ENCODE measurements at regions not wholly inside any gene's neighbourhood (a gene's known extent, or its start where the extent isn't known, plus 50 kb on each side); places are given as distances from the start of the nearest gene placed in this dataset.

GRCh38 chr20:50335866-50336265 is 145.2 kb downstream of the CEBPB start:
- ChIA-PET CTCF (no interaction called here), POLR2A (no interaction called here)
- H3K27me3 Mint-ChIP-seq, result peaks cover 2 to 11% (median 6%) of the 10 kb centered on the region in 5 donors
- DNase-seq (no peak), ATAC-seq (no peak)
- H3K27ac Mint-ChIP-seq, result no peak overlapping the region
- intact Hi-C loops (cut with micrococcal nuclease), result loop anchor here in 1 of 2 donors (5.0 kb wide), 1 partner anchor 51 kb away; no protein-coding TSS in a partner anchor
- no peaks in the 10 kb centered on the region for H3K9me3 ChIP-seq (ENCODE audit: control insufficient read depth in 2 of 3, low read length in 3 of 3)
- no peaks in the 10 kb centered on the region for H3K27me3 ChIP-seq (ENCODE audit: control insufficient read depth in 2 of 2, insufficient read depth in 2 of 2, low read length in 2 of 2)
- H3K4me3 ChIP-seq (ENCODE audit: low read length), result no peak overlapping the region
- peaks cover 0 to 2% (median 0%) of the 10 kb centered on the region in 11 donors for H3K9me3 Mint-ChIP-seq
- H3K4me3 Mint-ChIP-seq, result no peak overlapping the region
- H3K36me3 Mint-ChIP-seq, result no peaks in the 10 kb centered on the region
- no peaks in the 10 kb centered on the region for H3K36me3 ChIP-seq (ENCODE audit: control insufficient read depth in 2 of 3, insufficient read depth in 3 of 3, low read length in 3 of 3)
- peaks cover 22 to 50% (median 25%) of the 10 kb centered on the region in 7 donors for H3K4me1 Mint-ChIP-seq
- H3K4me1 ChIP-seq (ENCODE audit: control insufficient read depth in 2 of 2, insufficient read depth in 2 of 2, low read length in 2 of 2), result peaks cover 13 to 20% of the 10 kb centered on the region in 2 donors
- H3K27ac ChIP-seq (ENCODE audit: low read depth, low read length), result no peak overlapping the region

GRCh38 chr20:50336661-50337060 is 146.0 kb downstream of the CEBPB start:
- Histone ChIP-seq H3K9me3 (ENCODE audit: control insufficient read depth in 2 of 3, low read length in 3 of 3) (no peaks in the 10 kb centered on the region), H3K27ac (ENCODE audit: low read depth, low read length) (no peak overlapping the region), H3K4me3 (ENCODE audit: low read length) (no peak overlapping the region), H3K4me1 (ENCODE audit: control insufficient read depth in 2 of 2, insufficient read depth in 2 of 2, low read length in 2 of 2) (peaks cover 13 to 20% of the 10 kb centered on the region in 2 donors), H3K27me3 (ENCODE audit: control insufficient read depth in 2 of 2, insufficient read depth in 2 of 2, low read length in 2 of 2) (no peaks in the 10 kb centered on the region), H3K36me3 (ENCODE audit: control insufficient read depth in 2 of 3, insufficient read depth in 3 of 3, low read length in 3 of 3) (no peaks in the 10 kb centered on the region)
- ATAC-seq (no peak), DNase-seq (no peak)
- Mint-ChIP-seq H3K9me3 (peaks cover 0 to 2% (median 0%) of the 10 kb centered on the region in 11 donors), H3K27ac (no peak overlapping the region), H3K36me3 (no peaks in the 10 kb centered on the region), H3K4me3 (no peak overlapping the region), H3K4me1 (peaks cover 21 to 53% (median 25%) of the 10 kb centered on the region in 7 donors), H3K27me3 (peaks cover 0 to 8% (median 4%) of the 10 kb centered on the region in 5 donors)
- ChIA-PET CTCF (no interaction called here), POLR2A (no interaction called here)
- intact Hi-C loops (cut with micrococcal nuclease), result loop anchor here in 1 of 2 donors (5.0 kb wide), 1 partner anchor 51 kb away; no protein-coding TSS in a partner anchor

GRCh38 chr20:50337521-50338466 is 147.2 kb downstream of the CEBPB start:
- Histone ChIP-seq H3K4me3 (ENCODE audit: low read length) (no peak overlapping the region), H3K36me3 (ENCODE audit: control insufficient read depth in 2 of 3, insufficient read depth in 3 of 3, low read length in 3 of 3) (no peaks in the 10 kb centered on the region)

GRCh38 chr20:50338479-50339391 is 148.1 kb downstream of the CEBPB start:
- peak in 5 of 9 donors; percentile 5 to 74 (median 21) for DNase-seq
- peaks cover 0 to 3% (median 0%) of the 10 kb centered on the region in 5 donors for H3K27me3 Mint-ChIP-seq
- H3K27me3 ChIP-seq (ENCODE audit: control insufficient read depth in 2 of 2, insufficient read depth in 2 of 2, low read length in 2 of 2), result no peaks in the 10 kb centered on the region
- peak overlapping the region; percentile 34 to 79 (median 62) for H3K4me3 Mint-ChIP-seq
- peak overlapping the region; percentile 18 for H3K27ac ChIP-seq (ENCODE audit: low read depth, low read length)
- H3K9me3 ChIP-seq (ENCODE audit: control insufficient read depth in 2 of 3, low read length in 3 of 3), result no peaks in the 10 kb centered on the region
- POLR2A ChIA-PET, result no interaction called here
- H3K36me3 ChIP-seq (ENCODE audit: control insufficient read depth in 2 of 3, insufficient read depth in 3 of 3, low read length in 3 of 3), result no peaks in the 10 kb centered on the region
- peaks cover 13 to 20% of the 10 kb centered on the region in 2 donors for H3K4me1 ChIP-seq (ENCODE audit: control insufficient read depth in 2 of 2, insufficient read depth in 2 of 2, low read length in 2 of 2)
- H3K27ac Mint-ChIP-seq, result peak overlapping the region; percentile 51 to 94 (median 81)
- peak; percentile 73 for ATAC-seq
- H3K36me3 Mint-ChIP-seq, result no peaks in the 10 kb centered on the region
- peak overlapping the region; percentile 27 for H3K4me3 ChIP-seq (ENCODE audit: low read length)
- peaks cover 0 to 2% (median 0%) of the 10 kb centered on the region in 11 donors for H3K9me3 Mint-ChIP-seq
- CTCF ChIA-PET, result no interaction called here
- intact Hi-C loops (cut with micrococcal nuclease), result loop anchor here (1.0 to 5.0 kb wide), 5 partner anchors 11 to 147 kb away; no protein-coding TSS in a partner anchor
- H3K4me1 Mint-ChIP-seq, result peaks cover 20 to 72% (median 25%) of the 10 kb centered on the region in 7 donors

More at GRCh38 chr20:50337521-50338466, 147.2 kb downstream of the CEBPB start:
- ChIA-PET CTCF (interaction anchor here (0.6 kb wide), 1 partner anchor 1899 kb away, joined by 3 read pairs; no protein-coding TSS in a partner anchor), POLR2A (no interaction called here)
- H3K4me1 Mint-ChIP-seq, result peaks cover 21 to 64% (median 25%) of the 10 kb centered on the region in 7 donors
- peak overlapping the region in 8 of 9 donors; percentile 28 to 94 (median 80) for H3K27ac Mint-ChIP-seq
- peaks cover 0 to 2% (median 0%) of the 10 kb centered on the region in 11 donors for H3K9me3 Mint-ChIP-seq
- H3K27ac ChIP-seq (ENCODE audit: low read depth, low read length), result no peak overlapping the region
- peak overlapping the region in 5 of 10 donors; percentile 60 to 78 (median 68) for H3K4me3 Mint-ChIP-seq
- DNase-seq, result no peak
- H3K27me3 Mint-ChIP-seq, result peaks cover 0 to 8% (median 4%) of the 10 kb centered on the region in 5 donors
- no peaks in the 10 kb centered on the region for H3K27me3 ChIP-seq (ENCODE audit: control insufficient read depth in 2 of 2, insufficient read depth in 2 of 2, low read length in 2 of 2)
- intact Hi-C loops (cut with micrococcal nuclease), result loop anchor here (2.0 to 5.0 kb wide), 2 partner anchors 41 to 50 kb away; no protein-coding TSS in a partner anchor
- no peaks in the 10 kb centered on the region for H3K9me3 ChIP-seq (ENCODE audit: control insufficient read depth in 2 of 3, low read length in 3 of 3)
- H3K4me1 ChIP-seq (ENCODE audit: control insufficient read depth in 2 of 2, insufficient read depth in 2 of 2, low read length in 2 of 2), result peaks cover 13 to 20% of the 10 kb centered on the region in 2 donors
- H3K36me3 Mint-ChIP-seq, result no peaks in the 10 kb centered on the region
- no peak for ATAC-seq

GRCh38 chr20:50339466-50339901 is 148.9 kb downstream of the CEBPB start:
- DNase-seq (no peak), ATAC-seq (no peak)
- Histone ChIP-seq H3K9me3 (ENCODE audit: control insufficient read depth in 2 of 3, low read length in 3 of 3) (no peaks in the 10 kb centered on the region), H3K27ac (ENCODE audit: low read depth, low read length) (peak overlapping the region; percentile 18), H3K36me3 (ENCODE audit: control insufficient read depth in 2 of 3, insufficient read depth in 3 of 3, low read length in 3 of 3) (no peaks in the 10 kb centered on the region), H3K4me1 (ENCODE audit: control insufficient read depth in 2 of 2, insufficient read depth in 2 of 2, low read length in 2 of 2) (peaks cover 13 to 20% of the 10 kb centered on the region in 2 donors), H3K27me3 (ENCODE audit: control insufficient read depth in 2 of 2, insufficient read depth in 2 of 2, low read length in 2 of 2) (no peaks in the 10 kb centered on the region), H3K4me3 (ENCODE audit: low read length) (peak overlapping the region; percentile 27)
- Mint-ChIP-seq H3K27ac (peak overlapping the region; percentile 33 to 94 (median 78)), H3K4me3 (peak overlapping the region in 9 of 10 donors; percentile 5 to 79 (median 61)), H3K4me1 (peaks cover 20 to 77% (median 25%) of the 10 kb centered on the region in 7 donors), H3K36me3 (no peaks in the 10 kb centered on the region), H3K27me3 (peaks cover 0 to 3% (median 0%) of the 10 kb centered on the region in 5 donors), H3K9me3 (peaks cover 0 to 2% (median 0%) of the 10 kb centered on the region in 11 donors)
- ChIA-PET POLR2A (no interaction called here), CTCF (no interaction called here)
- intact Hi-C loops (cut with micrococcal nuclease), result loop anchor here (1.0 to 5.0 kb wide), 5 partner anchors 10 to 148 kb away; no protein-coding TSS in a partner anchor

GRCh38 chr20:50340541-50340940 is 149.9 kb downstream of the CEBPB start:
- Mint-ChIP-seq H3K27me3 (peaks cover 0 to 4% (median 0%) of the 10 kb centered on the region in 5 donors), H3K9me3 (peaks cover 0 to 2% (median 0%) of the 10 kb centered on the region in 11 donors)
- intact Hi-C loops (cut with micrococcal nuclease), result no loop called here

More at GRCh38 chr20:50340541-50340940, 149.9 kb downstream of the CEBPB start:
- no peak for DNase-seq
- Mint-ChIP-seq H3K27ac (peak overlapping the region in 2 of 9 donors; percentile 81 to 94), H3K36me3 (no peaks in the 10 kb centered on the region), H3K4me3 (peak overlapping the region in 3 of 10 donors; percentile 31 to 72 (median 58)), H3K4me1 (peaks cover 20 to 83% (median 25%) of the 10 kb centered on the region in 7 donors)
- no peaks in the 10 kb centered on the region for H3K27me3 ChIP-seq (ENCODE audit: control insufficient read depth in 2 of 2, insufficient read depth in 2 of 2, low read length in 2 of 2)
- CTCF ChIA-PET, result no interaction called here
- H3K4me3 ChIP-seq (ENCODE audit: low read length), result no peak overlapping the region
- H3K36me3 ChIP-seq (ENCODE audit: control insufficient read depth in 2 of 3, insufficient read depth in 3 of 3, low read length in 3 of 3), result no peaks in the 10 kb centered on the region
- no peak for ATAC-seq
- H3K27ac ChIP-seq (ENCODE audit: low read depth, low read length), result no peak overlapping the region
- POLR2A ChIA-PET, result no interaction called here
- no peaks in the 10 kb centered on the region for H3K9me3 ChIP-seq (ENCODE audit: control insufficient read depth in 2 of 3, low read length in 3 of 3)
- peaks cover 13 to 20% of the 10 kb centered on the region in 2 donors for H3K4me1 ChIP-seq (ENCODE audit: control insufficient read depth in 2 of 2, insufficient read depth in 2 of 2, low read length in 2 of 2)
